HG03565 (cell line): ENCODE measurements at regions not wholly inside any gene's neighbourhood (a gene's known extent, or its start where the extent isn't known, plus 50 kb on each side); places are given as distances from the start of the nearest gene placed in this dataset.
"Not testable (repeated sequence)": the region's sequence is repeated elsewhere in the genome, so short reads cannot be mapped to it uniquely, and the experiment has no call there.

Experiments used
- ATAC-seq: cut with Tn5 transposase; IDR thresholded peaks from one replicate; pipeline ENCODE4 v1.9.1; 2021; ENCODE audit warnings: mild to moderate bottlenecking, moderate library complexity; ENCODE audit not compliant: unreplicated experiment

GRCh38 chr13:69283301-69283700 is 824.3 kb upstream of the ATXN8OS start:
- no peak for ATAC-seq

GRCh38 chr13:69280399-69280798 is 827.2 kb upstream of the ATXN8OS start:
- ATAC-seq = no peak

- no peak for ATAC-seq
Observed at GRCh38 chr13:69279213-69279612, 828.4 kb upstream of the ATXN8OS start.

GRCh38 chr13:69274231-69274630 is 833.4 kb upstream of the ATXN8OS start:
- no peak for ATAC-seq

- no peak for ATAC-seq
Observed at GRCh38 chr13:69264362-69265334, 843.0 kb upstream of the ATXN8OS start.

- ATAC-seq = no peak
Observed at GRCh38 chr13:69243366-69243765, 864.3 kb upstream of the ATXN8OS start.

- no peak for ATAC-seq
Observed at GRCh38 chr13:69234171-69234570, 873.5 kb upstream of the ATXN8OS start.

- no peak for ATAC-seq
Observed at GRCh38 chr13:69226427-69226826, 881.2 kb upstream of the ATXN8OS start.

GRCh38 chr13:69221633-69222498 is 885.8 kb upstream of the ATXN8OS start:
- not testable (repeated sequence) for ATAC-seq

GRCh38 chr13:69213396-69213795 is 894.2 kb upstream of the ATXN8OS start:
- ATAC-seq = no peak

GRCh38 chr13:69204620-69205019 is 903.0 kb upstream of the ATXN8OS start:
- ATAC-seq = no peak

GRCh38 chr13:69202996-69203395 is 904.6 kb upstream of the ATXN8OS start:
- ATAC-seq = no peak

- no peak for ATAC-seq
Observed at GRCh38 chr13:69199664-69200063, 908.0 kb upstream of the ATXN8OS start.

GRCh38 chr13:69198706-69199105 is 908.9 kb upstream of the ATXN8OS start:
- no peak for ATAC-seq

GRCh38 chr13:69194130-69194529 is 913.5 kb upstream of the ATXN8OS start:
- no peak for ATAC-seq

GRCh38 chr13:69180034-69180433 is 927.6 kb upstream of the ATXN8OS start:
- no peak for ATAC-seq

GRCh38 chr13:69178000-69178399 is 929.6 kb upstream of the ATXN8OS start:
- ATAC-seq = no peak

GRCh38 chr13:69168436-69168835 is 939.2 kb upstream of the ATXN8OS start:
- no peak for ATAC-seq

- no peak for ATAC-seq
Observed at GRCh38 chr13:69155136-69155535, 952.5 kb upstream of the ATXN8OS start.

GRCh38 chr13:69142101-69142500 is 965.5 kb upstream of the ATXN8OS start:
- no peak for ATAC-seq

- ATAC-seq = no peak
Observed at GRCh38 chr13:69124996-69125395, 982.6 kb upstream of the ATXN8OS start.
